Superior temporal gyrus (tissue), 1 donor: ENCODE measurements at regions not wholly inside any gene's neighbourhood (a gene's known extent, or its start where the extent isn't known, plus 50 kb on each side); places are given as distances from the start of the nearest gene placed in this dataset.

Experiments used
- DNase-seq: peaks from one replicate; pipeline ENCODE4 v3.0.0-alpha.2; 2016; ENCODE audit errors: extremely low spot score

DNA sequence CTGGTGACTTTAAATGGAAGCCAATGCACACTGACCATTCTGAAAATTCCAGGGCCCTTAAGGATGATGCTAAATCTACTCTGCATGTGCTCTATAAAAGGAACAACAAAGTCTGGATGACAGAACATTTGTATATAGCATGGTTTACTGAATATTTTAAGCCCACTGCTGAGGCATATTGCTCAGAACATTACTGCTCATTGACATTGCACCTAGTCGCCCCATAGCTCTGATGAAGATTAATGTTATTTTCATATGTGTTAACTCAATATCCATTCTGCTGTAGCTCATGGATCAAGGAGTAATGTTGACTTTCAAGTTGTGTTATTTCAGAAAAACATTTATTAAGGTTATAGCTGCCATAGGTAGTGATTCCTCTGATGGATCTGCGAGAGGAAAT lies 827.5 kb upstream of the CHAC2 start:
- no peak for DNase-seq

DNA sequence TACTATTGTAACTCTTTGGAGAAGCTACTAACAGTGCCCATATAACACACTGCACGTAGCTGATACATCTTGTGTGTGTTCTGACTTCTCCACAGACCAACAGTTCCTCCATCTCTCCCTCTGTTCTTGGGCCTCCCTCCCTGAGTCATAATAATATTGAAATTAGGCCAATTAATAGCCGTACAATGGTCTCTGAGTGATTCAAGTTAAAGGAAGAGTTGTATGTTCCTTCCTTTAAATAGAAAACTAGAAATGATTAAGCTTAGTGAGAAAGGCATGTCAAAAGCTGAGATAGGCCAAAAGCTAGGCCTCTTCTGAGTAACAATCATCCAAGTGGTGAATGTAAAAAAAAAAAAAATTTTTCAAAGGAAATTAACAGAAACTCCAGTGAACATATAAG lies 828.4 kb upstream of the CHAC2 start:
- no peak for DNase-seq

DNA sequence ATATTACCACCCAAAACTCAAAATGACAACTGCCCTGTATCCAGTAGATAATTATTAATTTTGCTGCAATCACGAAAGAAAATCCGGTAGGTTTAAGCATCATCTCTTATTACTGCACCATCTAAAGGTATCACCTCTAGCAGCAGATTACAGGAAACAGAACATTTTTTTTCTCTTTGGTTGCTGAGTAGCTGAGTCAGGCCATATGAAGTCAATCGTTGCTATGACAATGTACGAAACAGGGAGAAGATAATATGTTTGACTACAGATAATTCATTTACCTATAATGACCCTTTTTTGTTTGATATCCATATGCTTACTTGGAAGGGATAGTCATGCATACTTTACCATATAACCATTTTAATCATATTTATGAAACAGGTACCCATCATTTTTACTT lies 831.6 kb upstream of the CHAC2 start:
- DNase-seq = no peak

DNA sequence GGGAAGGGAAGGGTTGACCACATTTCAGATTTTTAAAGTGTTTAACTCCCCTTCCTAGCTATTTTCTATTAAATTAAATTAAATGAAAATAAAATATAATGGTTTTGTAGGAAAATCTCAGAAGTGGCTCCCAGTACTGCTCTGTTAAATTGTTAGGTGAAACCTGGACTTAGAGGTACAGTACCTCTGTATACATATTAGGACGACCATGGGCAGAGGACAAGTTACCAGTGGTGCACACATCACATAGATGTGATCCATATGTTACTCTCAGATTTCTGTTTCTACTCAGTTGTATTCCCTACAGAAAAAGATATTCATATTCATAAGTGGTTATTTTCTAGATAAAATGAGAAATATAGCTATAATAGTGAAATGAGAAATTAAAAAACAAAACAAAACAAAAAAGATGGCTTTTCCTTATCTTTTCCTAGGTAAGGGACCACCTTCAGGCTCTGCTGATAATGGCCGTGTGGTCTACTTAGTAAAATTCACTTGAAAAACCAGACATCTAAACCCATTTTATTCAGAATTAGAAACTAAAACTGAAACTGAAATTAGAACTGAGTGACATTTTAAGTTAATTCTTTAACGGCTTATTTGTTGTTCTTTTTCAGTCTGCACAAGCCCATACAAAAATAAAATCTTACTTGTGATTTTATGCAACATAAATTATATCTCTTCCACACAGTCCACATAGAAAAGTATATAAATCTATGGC lies 832.5 kb upstream of the CHAC2 start:
- DNase-seq = no peak

DNA sequence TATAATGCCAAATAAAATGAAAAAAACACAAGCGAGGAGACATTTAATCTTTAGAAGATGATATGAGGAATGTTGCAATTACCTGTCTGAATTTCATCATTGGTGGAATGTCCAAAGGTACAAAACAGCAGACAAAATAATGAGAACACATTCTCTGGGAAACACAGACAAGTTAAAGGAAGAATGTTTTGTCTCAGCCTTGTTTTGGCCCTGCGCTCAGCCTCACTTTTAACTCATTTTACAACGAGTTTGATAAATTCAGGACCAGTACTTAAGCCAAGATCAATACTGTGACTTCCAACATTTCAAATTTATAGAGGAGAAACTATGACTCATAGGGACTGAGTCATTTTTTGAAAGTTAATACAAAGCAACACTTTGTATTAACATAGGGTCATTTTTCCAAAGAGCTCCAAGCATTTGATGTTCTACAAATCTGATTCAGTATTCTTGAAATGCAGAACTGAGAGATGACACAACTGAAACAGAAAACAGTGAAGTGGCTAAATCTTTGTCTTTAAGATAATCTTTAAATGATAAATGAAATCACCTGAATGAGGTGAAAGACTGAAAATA lies 833.2 kb upstream of the CHAC2 start:
- DNase-seq = no peak

DNA sequence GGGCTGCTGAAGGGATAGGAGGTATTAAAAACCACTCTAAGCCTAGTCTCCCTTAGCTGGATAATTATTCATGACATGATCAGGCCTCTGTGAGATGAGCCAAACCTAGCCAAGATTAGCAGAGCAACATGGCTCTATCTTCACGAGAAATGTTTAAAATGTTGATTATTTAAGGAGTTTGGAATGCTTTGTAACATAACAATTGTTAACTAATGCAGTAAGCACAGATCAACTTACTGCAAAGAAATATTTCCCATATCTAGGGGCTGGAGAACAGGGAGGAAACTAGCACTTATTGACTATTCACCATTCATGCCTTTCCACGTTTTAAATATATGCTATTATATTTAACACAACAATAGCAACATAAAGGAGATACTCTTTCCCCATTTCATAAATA lies 833.7 kb upstream of the CHAC2 start:
- DNase-seq = no peak

DNA sequence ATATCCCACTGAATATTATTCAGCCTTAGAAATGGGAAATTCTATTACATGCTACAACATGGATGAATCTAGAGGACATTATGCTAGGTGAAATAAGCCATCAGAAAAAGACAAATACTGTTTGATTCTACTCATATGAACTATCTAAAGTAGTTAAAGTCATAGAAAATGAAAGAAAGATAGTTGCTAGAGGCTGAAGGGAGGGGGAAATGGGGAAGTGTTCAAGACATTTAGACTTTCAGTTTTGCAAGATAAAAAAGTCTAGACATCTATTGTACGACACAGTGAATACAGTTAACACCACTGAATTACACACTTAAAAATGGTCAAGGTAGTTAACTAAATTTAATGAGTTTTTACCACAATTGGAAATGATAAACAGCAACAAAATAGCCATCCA lies 835.9 kb upstream of the CHAC2 start:
- DNase-seq = no peak

DNA sequence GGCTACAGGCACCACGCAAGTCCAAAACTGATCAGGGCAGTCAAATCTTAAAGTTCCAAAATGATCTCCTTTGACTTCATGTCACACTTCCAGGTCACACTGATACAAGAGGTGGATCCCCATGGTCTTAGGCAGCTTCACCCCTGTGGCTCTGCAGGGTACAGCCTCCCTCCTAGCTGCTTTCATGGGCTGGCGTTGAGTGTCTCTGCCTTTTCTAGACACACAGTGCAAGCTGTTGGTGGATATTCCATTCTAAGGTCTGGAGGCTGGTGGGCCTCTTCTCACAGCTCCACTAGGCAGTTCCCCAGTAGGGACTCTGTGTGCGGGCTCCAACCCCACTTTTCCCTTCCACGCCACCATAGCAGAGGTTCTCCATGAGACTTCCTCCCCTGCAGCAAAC lies 838.2 kb upstream of the CHAC2 start:
- DNase-seq = no peak

DNA sequence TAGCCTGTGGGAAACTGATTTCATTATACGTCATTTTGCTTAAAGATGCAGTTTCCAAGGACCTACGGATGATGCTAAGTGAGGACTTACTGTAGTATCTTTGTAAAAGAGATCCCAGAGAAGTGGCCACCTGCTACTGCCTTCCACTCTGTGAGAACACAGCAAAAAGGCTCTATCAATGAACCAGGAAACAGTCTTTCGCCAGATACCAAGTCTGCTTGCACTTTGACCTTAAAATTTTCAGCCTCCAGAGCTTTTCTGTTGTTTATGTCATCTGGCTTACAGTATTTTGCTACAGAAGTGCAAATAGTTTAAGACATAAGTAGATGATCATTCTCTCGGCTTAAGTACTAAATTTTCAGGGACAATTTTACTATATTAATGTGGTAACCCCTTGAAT lies 847.9 kb upstream of the CHAC2 start:
- DNase-seq = no peak

DNA sequence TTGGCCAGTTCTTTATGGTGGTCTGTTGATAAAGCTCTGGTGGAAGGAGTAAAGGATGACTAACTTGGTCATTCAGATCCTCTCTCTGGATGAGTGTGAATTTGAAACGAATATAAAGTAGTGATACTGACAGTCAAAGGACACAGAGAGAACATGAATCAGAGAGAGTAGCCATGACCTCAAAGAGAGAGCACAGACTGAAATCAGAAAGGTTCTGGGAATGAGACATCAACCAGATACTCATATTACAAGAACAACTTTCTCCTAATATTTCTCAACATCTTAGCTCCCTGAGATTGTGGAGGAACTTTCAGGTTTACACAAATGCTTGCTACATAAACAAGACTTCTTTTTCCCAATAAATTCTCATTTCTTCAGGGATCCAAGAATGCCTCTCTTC lies 849.1 kb upstream of the CHAC2 start:
- no peak for DNase-seq

DNA sequence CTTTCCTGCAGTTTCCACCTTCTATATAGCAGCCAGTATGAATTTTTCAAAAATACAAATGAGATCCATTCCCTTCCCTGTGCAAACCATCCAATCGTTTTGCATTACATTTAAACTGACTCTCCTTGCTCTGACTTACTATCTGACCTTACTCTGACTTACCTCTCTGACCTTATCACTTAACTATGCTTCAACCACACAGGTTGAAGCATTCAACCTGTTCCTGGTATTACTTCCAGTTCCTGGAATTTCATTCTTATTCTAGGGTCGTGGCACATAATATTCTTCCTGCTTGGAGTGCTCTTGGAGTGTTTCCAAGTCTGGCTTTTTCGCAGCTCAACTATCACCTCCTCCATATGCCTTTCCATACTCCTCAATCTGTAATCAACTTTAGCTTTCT lies 850.6 kb upstream of the CHAC2 start:
- DNase-seq = no peak

DNA sequence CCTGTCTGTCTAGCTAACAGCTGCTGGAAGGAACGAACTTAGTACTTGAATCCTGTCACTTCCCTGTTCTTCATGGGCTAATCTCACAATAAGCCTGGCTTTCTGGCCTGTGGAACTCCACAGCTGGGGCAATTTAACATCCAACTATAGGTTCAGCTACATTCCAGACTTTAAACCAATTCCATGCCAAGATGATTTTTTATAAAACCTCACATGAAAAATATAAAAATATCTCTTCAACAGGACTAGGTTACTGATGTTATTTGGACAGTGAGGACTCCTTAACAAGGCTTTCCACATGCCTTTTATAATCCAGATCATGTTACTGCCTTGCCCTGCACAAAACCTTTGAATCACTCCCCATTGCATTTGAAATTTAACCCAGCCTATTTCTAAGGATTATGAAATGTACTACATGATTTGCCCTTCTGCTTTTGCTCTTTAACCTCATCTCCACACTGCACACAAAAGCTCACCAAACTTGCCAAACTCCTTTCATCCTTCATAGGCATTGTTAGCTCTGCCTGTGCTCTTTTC lies 863.2 kb upstream of the CHAC2 start:
- DNase-seq = no peak

DNA sequence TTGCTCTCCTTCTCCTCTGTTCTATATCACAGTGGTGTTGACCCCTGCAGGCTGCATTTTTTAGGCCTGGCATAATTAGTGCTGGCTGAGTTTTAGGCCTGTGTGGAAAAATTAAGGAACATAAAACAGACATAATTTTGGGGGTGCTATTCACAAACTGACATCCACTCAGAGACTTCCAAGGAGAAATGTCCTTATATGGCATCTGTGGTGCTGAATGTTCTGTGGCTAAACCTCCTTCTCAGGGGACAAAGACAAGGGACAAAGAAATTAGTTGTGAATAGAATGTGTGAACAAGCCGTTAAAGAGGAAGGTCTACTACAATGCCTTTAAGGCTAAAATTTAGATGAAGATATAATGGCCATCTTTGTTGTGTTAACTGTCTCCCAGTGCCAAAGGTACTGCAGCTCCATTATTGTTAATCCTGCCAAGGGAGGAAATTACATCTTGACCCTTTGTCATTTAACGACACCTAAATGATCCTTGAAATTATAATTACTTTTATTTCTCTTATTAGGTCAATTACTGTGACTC lies 870.0 kb upstream of the CHAC2 start:
- no peak for DNase-seq

DNA sequence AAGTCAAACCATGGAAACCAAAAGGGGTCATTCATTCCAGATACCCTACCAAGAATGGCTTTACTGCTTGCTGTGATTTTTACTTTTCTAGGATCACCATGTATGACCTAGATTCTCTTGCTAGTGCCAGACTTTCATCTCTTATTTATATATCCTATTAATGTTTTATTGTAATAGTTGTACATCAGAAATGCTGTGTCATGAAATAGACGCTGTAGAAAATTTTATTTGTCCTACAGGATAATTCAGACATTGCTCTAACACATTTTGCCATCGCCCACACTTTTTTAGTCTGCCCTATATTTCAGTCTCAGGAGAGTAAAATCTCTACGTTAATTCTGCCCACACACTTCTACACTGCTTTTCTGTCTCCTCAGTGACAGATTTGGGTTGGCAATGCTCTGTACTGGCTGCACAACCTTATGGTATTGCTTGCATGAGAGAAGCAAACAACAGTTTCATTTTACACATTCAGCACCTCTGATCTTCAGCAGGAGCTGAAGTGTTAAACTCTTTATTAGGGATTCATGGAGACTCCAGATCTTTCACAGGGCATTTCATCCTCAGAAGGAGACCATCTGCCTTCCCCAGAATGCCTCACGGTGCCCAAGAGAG lies 871.8 kb upstream of the CHAC2 start:
- peak; percentile 55 for DNase-seq

DNA sequence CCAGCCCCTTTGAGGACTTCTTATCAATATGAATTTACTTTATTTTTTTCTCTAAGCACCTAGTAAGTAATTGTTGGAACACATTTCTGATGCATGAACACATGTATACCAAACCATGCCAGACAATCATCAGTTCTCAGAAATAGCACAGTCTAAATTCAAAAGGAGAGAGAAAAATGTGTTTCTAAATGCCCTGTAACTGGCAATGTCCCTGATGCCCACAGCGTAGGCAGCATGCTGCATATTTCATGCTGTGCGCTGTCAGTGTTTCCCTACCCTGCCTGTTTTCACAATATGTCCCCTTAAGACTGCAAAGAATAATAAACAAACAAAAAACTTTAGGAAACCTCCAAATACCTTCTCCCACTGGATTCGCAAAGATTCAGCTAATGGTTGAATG lies 881.0 kb upstream of the CHAC2 start:
- peak; percentile 35 for DNase-seq

DNA sequence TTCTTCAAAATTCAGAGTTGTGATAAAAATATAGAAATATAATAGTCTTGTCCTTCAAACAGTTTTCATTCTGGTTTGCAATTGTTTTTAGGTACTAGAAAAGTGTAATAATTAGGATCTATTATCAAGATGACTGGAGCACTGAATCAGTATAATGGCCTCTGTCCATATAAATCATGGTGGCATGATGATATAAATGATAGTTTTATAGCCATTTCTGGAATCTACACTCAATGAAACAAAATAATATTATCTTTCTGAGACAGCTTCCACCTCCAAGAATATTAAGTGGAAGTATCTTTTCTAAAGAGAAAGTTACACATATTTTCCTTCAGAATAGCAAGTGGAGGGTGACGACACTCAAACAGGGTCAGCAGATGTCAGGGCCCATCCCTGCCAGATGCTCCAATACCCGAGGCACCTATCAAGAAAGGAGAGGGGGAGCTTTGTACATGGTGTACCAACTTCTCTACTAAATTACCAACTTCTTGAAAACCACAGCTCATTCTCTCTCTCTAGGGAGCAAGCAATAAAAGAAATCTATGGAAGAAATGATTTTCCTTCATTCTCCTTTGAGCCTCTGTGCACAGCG lies 882.7 kb upstream of the CHAC2 start:
- DNase-seq = no peak

DNA sequence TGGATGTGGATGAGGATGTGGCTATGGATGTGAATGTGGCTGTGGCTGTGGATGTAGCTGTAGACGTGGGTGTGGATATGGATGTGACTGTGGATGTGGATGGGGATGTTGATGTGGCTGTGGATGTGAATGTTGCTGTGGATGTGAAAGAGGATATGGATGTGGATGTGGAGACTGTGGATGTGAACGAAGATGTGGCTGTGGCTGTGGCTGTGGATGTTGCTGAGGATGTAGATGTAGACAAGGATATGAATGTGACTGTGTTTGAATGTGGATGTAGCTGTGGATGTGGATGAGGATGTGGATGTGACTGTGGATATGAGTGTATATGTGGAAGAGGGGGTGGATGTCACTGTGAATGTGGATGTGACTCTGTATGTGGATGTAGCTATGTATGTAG lies 884.6 kb upstream of the CHAC2 start:
- DNase-seq = no peak

DNA sequence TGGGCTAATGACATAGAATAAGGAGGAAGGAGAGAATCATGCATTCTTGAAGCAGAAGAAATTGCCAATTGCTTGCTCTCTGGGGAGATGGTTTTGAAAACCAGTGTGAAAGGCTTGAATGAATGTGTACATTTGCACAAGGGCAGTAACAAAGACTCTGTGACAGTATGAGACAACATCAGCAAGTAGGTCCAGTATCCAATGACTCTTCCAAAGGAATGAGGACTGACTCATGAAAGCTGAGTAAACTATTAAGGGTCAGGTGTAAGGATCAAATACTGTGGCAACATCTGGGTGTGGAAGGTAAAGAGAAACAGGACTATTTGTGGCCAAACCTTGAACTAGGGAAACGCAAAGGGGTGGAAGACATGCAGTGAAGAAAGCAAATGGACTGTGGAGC lies 886.0 kb upstream of the CHAC2 start:
- no peak for DNase-seq

DNA sequence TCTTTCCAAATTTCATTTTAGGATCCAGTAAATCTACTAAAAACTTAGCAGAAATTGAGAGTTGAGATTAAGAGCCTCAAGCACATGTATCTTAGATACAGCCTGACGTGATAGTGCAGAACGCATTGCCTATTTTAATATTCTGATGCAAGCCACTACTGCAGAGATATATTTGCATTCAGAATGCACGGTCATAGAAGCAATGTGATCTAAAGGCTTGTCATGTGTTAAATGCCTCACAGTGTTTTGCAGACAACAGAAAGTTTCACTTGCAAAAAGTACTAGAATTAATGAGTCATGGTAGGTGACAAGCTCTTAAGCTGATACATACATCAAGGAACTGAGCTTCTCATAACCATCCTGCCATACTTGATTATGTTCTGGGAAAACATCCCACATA lies 886.7 kb upstream of the CHAC2 start:
- no peak for DNase-seq

DNA sequence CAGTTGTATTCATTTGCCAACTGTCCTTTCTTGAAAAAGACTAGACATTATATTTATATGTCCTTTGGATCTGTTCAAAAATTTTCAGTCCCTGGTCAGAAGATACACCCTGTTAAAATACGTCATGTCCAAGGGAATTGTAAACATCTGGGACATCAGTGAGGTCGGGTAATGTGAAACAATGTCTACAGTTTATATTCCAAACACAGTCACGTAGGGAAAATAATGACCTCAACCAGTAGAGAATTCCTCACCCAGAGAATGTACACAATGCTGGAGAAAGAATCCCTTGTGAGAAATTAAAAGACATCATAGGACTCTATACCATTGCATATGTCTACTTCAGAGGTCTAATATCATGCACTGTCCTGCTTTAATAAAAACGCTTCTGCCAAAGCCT lies 888.0 kb upstream of the CHAC2 start:
- no peak for DNase-seq

DNA sequence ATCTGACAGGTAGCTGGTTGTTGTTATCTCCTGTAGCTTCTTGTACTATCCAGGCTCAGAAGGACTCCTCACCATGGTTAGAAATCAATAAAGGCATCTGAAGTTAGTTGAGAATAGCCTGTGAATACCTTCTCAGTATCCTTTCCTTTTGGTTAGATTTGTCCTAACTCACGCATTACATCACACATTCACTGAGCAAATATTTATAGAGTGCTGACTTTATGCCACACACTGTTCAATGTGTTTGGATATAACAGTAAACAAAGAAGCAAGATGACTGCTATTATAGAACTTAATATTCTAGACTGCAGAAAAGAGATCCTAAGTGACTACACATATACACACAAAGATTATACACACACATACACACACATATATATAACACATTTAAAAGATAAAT lies 889.9 kb upstream of the CHAC2 start:
- DNase-seq = no peak

DNA sequence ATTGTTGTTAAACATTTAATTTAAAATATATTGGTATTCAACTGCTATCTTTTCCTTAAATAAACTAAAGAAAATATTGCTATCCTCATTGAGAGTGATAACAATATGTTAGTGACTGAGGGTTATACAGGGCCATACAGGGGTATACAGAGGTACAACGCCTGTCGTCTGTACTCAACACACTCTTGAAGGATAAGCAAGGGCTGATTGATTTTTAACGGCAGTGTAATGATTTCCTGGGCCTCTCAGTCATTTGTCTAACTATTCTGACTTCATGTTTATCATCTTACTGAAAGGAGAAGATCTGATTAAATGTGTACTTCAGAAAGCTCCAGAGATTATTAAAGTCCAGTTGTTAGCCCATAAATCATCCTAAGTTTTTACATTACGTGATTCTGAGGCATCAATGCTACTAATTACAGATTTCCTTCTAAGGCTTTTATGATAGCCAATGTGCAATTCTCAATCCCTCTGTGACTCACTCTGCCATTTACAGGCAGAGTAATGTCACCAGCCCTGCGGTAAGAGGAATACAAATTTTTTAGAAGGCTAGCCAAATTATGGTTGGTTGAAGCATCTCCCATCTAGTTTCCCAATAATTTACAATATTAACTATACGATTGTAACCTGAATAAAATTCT lies 893.0 kb upstream of the CHAC2 start:
- DNase-seq = no peak
